ENCODE measurements at regions not wholly inside any gene's neighbourhood (a gene's known extent, or its start where the extent isn't known, plus 50 kb on each side); places are given as distances from the start of the nearest gene placed in this dataset.

DNA sequence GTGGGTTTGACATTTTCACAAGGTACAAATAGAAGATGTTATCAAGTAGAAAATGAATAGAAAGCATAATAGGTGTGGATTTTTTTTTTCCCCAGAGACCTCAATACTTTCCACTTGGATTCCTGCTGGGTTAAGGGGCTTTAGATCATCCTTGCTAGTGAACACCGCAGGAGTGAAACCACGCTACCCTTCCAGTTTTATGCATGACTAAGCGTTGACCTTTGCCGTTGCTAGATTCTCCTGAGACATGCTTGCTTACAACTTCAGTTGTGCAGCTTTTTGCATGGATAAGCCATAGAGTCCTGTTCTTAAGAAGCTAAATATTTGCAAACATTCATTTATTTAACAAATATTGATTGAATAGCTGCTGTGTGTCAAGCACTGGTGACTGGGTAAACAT is 299.7 kb upstream of the LMCD1 start:
- DNase-seq (ENCODE audit: low read depth): no peak

DNA sequence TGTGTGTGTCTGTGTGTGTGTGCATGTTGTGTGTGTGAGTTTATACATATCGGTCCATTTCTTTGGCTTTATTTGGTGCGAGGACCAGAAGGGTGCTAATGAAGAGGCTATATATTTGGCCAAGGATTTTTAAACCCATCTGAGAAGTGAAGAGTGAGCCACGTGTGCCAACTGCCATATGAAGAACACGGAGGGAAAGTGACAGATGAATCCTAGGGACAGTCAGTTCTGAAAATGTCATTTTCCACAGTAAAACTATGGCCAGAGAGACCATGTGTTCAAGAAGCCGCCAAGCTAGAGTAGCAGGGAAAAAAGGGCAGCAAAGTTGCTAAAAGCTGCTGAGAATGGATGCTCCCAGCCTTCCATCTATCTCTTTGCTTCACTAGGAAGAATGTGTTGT is 297.3 kb upstream of the LMCD1 start:
- DNase-seq (ENCODE audit: low read depth): no peak

DNA sequence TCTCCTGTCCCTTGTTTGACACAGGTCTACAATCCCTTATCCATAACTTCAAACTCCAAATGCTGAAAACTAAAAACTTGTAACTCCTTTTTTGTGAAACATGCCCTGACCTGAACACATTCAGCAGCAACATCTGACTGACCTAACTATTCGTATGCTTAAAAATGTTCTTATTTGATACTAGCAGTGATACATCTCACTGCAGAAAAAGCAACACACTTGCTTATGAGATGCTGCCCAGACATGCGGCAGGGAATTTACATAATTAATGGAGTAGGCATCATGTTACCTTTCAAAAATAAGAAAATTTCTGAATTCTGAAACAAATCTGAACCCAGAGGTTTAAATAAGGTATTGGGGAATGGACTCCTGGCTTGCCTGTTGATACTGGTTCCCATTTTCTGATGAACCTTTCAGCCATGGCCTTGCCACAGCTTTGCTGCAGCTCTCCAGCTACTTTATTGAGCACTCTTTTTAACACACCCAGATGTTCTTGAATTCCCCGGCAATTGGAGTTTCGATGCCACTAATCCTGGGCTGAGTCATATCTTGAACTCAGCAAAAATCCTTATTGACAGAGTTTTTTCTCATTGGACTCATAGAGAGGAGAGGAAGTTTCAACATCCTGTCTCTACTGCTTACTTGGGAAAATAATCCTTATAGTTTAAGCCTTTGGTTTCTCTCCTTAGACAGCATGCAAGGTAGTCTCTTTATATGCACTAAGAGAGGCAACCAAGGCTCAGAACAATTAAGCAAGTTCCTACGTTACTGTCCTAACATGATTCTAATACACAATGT is 296.6 kb upstream of the LMCD1 start:
- no peak for DNase-seq (ENCODE audit: low read depth)

DNA sequence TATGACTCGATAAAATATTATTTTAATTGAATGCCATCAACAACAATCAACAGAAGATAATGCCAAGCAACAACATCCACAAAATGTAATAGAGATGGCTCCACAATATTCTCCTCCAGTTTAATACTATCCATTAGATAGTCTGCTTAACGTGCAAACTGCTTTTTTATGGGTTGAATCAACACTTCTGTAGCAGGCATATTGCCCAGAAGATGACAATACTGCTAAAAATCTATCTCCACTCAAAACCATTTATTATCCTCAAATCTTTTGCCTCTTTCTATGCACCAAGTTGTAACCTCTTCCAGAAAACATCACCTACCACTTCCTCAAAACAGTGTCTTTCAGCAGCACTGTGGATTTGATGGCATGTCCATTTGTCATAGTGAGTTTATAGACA is 295.7 kb upstream of the LMCD1 start:
- DNase-seq (ENCODE audit: low read depth): no peak

DNA sequence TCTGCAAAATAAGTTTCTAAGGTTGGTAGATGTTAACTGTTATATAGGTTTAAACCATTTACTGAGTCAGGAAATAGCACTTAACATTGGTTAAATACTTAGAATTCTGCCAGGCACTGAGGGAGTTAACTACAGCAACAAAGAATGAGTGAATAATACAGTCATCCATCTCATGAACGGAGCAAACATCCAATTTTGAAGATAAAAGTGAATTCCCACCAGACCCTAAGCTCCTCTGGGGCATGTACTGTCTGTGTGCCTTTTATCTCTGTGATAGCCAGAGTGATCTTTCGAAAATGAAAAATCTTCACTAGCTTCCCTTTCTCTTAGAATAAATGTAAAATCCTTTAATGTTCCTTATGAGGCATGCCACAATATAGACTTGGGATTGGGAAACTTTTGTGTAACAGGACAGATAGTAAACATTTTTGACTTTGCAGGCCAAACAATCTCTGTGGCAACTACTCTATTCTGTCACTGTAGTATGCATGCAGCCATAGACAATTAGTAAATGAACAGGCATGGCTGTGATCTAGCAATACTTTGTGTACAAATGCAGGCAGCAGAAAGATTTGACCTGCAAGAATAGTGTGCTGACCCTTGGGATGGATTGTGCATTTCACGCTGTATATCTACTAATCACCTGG is 294.5 kb upstream of the LMCD1 start:
- no peak for DNase-seq (ENCODE audit: low read depth)

DNA sequence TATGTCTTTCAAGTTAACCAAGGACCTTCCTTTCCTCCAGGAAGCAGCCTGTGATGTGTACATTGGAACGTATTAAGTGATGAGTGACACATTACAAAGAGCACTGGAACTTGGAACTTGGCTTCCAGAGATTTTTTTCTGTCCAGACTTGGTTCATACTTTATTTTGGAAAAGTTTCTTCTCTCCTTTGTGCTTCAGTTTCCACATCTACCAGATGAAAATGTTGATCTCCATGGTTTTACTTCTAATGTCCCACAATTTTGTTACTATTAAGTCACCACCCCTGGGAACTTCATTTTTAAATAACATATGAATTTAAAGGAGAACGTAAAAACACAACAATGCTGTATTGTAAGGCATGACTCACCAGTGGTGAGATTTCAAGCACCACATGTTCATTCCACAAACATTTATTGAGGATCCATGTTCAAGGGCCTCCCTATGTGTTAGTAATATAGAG is 290.7 kb upstream of the LMCD1 start:
- no peak for DNase-seq (ENCODE audit: low read depth)

DNA sequence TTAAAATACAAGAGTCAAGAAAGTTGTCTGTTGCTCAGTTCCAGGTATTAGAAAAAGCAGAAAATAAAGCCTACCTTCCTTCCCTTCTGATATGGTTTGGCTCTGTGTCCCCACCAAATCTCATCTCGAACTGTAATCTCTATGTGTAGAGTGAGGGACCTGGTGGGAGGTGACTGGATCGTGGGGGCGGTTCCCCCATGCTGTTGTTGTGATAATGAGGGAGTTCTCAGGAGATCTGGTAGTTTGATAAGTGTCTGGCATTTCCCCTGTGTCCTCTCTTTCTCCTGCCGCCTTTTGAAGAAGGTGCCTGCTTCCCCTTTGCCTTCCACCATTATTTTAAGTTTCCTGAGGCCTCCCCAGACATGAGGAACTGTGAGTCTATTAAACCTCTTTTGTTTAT is 288.8 kb upstream of the LMCD1 start:
- no peak for DNase-seq (ENCODE audit: low read depth)

DNA sequence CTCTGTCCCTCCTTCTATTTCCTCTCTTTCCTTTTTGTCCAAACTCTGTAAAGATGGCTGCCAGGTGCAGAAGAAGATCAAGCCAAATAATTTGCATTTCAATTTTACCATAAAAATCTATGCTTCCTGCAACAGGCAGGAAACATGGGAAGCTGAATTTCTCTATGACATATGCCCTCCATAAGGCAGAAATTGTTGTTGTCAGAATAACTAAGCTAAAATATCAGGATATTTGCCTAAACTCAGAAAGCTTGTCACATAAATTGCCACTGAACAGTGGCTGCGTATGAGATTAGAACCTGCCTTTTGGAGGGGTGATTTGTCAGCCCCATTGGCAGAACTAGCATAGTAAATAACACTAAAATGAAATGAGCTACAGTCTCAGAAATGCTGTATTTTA is 288.3 kb upstream of the LMCD1 start:
- DNase-seq (ENCODE audit: low read depth): no peak

DNA sequence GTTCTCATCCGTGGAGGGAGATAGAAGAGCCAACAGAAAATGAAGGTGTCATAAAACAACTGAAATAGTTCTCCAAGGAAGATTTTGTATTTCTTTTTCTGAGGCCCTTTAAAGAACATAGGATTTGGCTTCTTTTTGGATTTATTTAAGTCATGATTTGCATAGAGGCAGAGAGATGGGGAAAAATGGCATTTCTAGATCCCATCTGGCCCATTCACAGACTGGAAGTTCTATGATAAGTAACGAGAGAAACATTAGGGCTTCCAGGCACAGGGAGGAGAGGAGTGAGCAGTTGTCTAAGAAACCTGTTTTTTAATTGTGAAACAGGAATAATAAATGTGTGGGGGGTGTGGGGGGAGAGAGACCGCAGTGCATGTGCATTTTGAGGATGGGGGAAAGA is 285.8 kb upstream of the LMCD1 start:
- no peak for DNase-seq (ENCODE audit: low read depth)

DNA sequence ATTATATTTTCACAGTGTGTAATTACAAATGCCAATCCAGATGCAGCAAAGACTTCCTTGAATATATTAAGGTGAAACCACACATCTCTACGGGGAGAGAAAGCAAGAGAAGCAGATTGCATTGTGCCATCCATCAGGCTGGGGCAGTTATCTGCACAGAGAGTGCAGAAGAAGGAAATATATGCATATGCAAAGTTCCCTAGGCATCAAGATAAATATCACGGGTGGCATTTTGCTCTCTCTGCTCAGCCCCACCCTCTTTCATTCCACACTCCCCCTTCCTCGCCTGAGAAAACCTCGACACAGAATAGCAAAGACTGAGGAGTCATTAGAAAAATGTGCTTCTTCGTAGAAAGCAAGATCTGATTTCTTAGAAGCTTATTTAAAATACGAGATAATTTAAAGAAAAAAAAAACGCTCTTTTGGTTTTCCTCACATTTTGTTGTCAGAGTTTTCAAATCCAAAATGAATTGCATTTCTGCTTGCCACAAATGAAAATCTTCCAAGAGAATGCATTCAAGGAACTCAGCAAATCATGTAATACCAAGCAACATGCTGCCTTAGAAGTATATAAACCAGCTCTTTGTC is 283.2 kb upstream of the LMCD1 start:
- DNase-seq (ENCODE audit: low read depth): no peak

DNA sequence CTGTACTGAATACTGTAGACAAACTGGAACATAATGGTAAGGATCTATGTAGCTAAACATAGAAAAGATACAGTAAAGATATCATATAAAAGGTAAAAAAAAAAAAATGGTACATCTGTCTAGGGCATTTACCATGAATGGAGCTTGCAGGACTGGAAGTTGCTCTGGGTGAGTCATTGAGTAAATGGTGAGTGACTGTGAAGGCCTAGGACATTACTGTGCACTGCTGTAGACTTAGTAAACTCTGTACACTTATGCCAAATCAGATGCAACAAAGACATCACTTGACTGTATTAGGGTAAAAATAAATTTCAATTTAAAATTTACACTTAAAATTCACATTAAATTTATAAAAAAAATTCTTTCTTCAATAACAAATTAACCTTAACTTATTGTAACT is 281.3 kb upstream of the LMCD1 start:
- DNase-seq (ENCODE audit: low read depth): no peak

DNA sequence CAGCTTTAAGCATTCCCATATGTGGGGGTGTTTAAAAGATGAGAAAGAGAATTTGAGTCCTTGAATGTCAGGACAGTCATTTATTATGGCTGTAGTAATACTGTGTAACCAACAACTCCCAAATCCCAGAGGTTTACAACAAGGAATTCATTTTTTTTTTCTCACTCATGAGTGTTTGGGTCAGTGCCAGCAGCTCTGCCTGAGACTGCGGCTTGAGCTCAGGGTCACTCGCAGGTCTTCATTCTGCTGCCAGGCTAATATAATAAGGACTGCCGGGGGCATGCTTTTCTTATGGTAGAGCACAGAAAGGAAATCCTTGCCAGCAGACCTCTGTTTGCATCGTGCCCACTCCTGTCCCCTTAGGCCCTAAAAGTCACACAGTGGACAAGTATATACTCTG is 277.9 kb upstream of the LMCD1 start:
- DNase-seq (ENCODE audit: low read depth): no peak

DNA sequence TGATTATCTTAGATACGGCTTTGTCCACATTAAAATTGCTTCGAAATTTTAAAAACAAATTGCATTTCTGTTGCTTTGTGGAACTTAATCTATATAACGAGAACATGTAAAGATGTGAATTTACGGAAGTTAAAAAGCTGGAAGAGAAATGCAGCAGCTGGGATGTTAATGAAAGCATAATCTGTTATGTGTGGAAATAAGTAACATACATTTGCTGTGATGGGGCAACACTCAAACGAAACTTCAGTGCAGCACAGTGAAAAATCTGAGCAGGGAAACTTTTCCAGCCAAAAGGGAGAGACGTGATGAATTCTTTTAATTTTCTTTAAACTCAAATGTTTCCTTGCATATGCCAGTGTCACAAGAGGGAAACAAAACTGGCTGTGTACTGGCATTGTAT is 276.7 kb upstream of the LMCD1 start:
- no peak for DNase-seq (ENCODE audit: low read depth)

DNA sequence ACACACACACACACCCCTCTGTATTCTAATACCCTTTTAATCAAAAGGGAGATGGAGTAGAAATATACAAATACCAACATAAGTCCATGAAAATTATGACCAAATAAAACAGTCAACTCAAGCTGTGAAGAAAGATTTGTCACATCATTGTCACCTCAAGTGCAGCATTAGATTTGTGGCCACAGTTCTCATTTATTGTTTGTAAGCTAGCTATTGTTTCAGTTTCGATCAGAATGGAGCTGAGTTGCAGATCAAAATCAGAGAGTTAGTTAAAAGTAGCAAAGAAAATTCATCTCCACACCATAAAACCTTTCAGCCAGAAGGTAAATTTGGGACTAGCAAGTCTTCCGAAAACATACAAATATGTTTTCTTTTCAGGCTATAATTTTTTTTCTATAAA is 267.7 kb upstream of the LMCD1 start:
- no peak for DNase-seq (ENCODE audit: low read depth)

DNA sequence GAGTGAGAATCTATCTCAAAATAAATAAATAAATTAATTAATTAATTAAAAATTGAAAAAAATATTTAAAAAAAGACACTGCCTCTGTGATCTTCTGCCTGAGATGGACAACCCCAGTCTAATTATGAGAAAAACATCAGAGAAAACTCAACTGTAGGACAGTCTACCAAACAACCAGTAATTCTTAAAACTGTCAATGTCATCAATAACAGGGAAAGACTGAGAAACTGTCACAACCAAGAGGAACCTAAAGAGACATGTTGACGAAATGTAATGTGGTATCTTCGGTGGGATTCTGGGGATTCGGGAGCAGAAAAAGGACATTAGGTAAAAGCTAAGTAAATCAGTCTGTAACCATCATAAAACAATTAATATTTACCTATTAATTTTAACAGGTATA is 265.4 kb upstream of the LMCD1 start:
- no peak for DNase-seq (ENCODE audit: low read depth)

DNA sequence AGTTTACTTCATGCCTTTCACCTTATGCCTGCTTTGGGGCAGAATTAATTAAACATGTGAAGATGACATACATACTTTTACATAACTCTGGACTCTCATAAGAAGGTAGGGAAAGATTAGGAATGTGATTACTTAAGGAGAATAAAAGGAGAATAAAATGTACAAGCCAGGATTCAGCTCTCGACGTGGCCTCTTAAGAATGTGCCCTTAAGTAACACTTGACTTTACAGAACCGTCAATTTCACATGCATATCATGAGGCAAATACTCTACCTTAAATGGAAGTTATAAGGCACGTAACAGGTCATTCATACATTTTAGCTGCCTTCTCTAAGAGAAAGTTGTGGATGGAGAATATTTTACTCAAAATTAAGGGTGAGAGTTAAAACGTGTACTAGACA is 263.7 kb upstream of the LMCD1 start:
- DNase-seq (ENCODE audit: low read depth): no peak

DNA sequence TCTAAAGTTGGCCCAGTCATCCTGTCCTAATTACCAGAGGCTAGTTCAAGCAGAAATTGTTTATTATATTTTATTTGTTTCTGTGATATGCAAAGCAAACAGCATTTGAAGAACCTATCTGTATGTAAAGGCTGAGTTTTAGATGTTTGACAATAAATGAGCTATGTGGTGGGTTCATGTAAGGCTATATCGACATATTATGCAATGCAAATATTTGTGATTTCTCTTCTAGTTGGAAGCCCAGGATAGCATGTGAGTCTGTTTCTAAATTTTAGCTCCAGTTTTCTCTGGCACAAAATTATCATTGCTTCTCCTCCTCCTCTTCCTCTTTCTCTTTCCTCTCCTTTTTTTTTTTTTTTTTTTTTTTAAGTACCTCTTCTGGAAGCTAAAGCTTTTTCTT is 263.2 kb upstream of the LMCD1 start:
- no peak for DNase-seq (ENCODE audit: low read depth)

DNA sequence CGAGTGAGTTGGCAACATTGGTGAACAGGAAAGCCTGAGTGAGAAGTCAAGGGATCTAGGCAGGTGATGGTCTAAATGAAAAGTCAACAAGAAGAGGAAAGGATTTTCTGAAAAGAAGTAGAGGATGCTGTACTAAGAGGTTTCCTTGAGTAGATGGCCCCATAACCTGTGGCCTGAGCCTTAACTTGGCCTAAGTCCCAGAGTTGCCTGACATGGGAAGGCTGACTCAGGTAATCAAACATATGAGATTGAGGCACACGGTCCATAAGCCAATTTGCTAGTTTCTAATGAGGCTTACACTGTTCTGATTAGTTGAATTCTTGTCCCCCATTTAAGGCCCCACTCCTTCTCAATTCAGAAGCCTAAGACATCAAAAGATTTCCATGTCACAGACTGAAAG is 262.5 kb upstream of the LMCD1 start:
- DNase-seq (ENCODE audit: low read depth): no peak

DNA sequence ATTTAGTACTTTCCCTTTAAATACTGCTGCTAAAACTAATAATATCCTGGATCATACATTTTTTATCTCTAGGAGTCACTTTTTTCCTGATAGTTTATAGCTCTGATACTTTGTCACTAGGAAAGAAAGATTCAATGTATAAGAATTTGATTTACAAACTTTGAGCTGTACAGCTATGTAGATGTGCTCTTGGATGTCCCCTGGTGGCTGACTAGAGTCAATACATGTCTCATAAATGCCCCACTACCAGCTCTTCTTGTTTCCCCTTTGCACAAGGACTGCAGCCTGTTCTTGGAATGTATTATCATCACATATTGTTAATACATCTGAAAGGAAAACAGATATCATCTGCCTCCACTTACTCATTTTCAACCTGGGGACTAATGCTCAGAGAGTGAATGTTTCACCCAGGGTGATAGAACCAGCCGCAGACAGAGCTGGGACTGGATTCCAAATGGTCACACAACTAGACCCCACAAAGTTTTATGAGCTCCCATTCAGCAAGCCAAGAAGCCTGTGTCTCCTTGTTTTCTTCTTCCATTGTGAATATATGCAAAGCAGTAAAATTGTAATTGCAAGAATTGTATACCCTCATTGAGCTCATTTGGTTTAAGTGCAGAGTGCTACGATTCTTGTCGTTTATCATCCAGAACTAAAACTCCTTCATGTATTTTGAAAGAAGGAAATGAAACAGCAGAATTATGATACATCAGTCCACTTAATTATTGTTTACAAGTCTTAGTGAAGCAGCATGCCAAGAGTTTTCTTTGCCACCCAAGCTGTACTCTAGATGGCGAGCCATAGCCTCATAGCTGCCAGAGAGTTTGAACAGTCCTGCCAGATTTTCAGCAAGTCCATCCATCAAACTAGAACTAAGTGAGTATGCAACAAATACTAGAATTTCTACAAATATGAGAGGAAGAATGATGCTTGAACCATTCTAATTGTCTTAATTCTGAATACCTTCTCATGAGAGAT is 261.6 kb upstream of the LMCD1 start:
- no peak for DNase-seq (ENCODE audit: low read depth)

DNA sequence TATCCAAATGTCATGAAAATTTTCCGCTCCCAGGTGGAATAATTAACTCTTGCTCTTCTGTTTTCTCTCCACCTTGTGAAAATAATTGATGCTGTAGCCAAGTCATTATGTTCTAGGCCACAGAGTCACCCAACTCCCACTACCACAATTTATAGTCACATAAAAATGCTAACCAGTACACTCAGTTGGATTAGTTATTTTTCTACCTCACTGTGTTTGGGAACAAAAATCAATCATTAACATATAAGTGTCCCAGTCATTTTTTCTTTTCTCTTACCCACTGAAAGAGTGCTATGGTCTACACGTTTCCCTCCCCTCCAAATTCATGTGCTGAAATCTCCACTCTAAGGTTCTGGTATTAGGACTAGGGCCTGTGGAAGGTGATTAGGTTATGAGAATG is 255.6 kb upstream of the LMCD1 start:
- no peak for DNase-seq (ENCODE audit: low read depth)

DNA sequence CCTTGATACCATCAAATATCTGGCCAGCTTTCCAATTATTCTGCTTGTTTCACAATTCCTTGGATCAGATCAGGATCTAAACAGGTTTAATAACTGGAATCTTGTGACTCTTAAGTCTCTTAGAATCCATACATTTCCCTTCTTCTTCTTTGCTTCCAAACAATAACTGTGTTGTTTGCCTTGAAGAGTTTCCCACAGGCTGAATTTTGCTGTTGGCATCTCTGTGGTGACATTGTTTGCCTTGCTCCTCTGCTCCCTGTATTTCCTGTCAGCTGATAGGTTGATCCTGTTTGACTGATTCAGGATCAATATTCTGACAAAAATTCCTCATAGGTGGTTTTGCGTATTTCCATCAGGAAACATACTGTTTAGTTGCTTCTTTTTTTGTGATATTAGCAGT is 248.4 kb upstream of the LMCD1 start:
- no peak for DNase-seq (ENCODE audit: low read depth)

DNA sequence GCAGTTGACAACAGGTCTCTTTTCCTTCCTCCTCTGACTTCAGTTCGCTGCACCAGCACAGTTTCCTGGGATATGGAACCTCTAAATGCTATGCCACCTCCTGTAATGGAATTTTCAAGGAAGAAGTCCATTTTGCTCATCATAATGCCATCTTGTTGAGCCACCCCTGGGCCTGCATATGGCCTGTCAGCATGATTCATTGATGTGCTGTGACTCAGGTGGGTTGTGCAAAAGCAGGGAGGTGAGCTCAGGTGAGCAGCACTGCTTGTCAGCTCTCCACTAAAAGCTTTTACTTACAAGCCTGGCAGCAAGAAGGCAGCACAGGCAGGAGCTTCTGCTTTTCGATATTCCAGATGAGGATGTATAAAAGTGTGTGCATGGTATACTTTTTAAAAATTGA is 247.1 kb upstream of the LMCD1 start:
- no peak for DNase-seq (ENCODE audit: low read depth)
